ENCODE measurements at regions not wholly inside any gene's neighbourhood (a gene's known extent, or its start where the extent isn't known, plus 50 kb on each side); places are given as distances from the start of the nearest gene placed in this dataset.

DNA sequence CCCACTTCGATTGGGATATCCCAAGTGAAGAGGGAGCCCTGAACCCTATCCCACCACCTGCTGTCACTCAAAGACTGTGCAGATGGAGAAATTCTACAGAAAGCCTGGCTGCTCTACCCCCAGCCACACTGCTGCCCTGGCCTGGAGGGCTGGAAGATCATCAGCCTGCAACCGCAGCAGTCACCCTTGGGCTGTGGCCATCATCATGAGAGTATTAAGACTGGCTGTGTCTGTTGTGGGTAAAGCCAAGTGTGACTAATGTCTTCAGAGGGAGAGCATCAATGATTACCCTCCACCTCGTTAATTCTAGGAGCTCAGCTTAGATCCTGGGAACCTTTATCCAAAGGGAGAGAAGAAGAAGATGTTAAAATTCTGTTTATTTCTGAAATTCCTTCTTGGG is 221.5 kb downstream of the TFCP2L1 start (continued):
- TF ChIP-seq BCL11A (IDR thresholded peaks at IDR 0.05; ENCODE audit: low read depth, low read length) (no peak), CEBPB (IDR thresholded peaks at IDR 0.05; ENCODE audit: borderline replicate concordance in 1 of 2, low read depth in 2 of 2, low read length in 2 of 2) (no peak), ESRRA (IDR thresholded peaks at IDR 0.05; ENCODE audit: low read length) (no peak), RFX5 (IDR thresholded peaks at IDR 0.05; ENCODE audit: low read depth, low read length) (no peak), SMAD1 (IDR thresholded peaks at IDR 0.05; ENCODE audit: low read depth, partially characterized antibody) (no peak), KDM1A (IDR thresholded peaks at IDR 0.05; ENCODE audit: borderline replicate concordance) (no peak), ZBED1 (IDR thresholded peaks at IDR 0.05; ENCODE audit: borderline replicate concordance) (no peak)
- TF ChIP-seq, protein P1, sequence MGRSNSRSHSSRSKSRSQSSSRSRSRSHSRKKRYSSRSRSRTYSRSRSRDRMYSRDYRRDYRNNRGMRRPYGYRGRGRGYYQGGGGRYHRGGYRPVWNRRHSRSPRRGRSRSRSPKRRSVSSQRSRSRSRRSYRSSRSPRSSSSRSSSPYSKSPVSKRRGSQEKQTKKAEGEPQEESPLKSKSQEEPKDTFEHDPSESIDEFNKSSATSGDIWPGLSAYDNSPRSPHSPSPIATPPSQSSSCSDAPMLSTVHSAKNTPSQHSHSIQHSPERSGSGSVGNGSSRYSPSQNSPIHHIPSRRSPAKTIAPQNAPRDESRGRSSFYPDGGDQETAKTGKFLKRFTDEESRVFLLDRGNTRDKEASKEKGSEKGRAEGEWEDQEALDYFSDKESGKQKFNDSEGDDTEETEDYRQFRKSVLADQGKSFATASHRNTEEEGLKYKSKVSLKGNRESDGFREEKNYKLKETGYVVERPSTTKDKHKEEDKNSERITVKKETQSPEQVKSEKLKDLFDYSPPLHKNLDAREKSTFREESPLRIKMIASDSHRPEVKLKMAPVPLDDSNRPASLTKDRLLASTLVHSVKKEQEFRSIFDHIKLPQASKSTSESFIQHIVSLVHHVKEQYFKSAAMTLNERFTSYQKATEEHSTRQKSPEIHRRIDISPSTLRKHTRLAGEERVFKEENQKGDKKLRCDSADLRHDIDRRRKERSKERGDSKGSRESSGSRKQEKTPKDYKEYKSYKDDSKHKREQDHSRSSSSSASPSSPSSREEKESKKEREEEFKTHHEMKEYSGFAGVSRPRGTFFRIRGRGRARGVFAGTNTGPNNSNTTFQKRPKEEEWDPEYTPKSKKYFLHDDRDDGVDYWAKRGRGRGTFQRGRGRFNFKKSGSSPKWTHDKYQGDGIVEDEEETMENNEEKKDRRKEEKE (IDR thresholded peaks at IDR 0.05): no peak
- TF ChIP-seq, protein P2, sequence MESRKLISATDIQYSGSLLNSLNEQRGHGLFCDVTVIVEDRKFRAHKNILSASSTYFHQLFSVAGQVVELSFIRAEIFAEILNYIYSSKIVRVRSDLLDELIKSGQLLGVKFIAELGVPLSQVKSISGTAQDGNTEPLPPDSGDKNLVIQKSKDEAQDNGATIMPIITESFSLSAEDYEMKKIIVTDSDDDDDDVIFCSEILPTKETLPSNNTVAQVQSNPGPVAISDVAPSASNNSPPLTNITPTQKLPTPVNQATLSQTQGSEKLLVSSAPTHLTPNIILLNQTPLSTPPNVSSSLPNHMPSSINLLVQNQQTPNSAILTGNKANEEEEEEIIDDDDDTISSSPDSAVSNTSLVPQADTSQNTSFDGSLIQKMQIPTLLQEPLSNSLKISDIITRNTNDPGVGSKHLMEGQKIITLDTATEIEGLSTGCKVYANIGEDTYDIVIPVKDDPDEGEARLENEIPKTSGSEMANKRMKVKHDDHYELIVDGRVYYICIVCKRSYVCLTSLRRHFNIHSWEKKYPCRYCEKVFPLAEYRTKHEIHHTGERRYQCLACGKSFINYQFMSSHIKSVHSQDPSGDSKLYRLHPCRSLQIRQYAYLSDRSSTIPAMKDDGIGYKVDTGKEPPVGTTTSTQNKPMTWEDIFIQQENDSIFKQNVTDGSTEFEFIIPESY (IDR thresholded peaks at IDR 0.05): no peak
- TF ChIP-seq, protein P3, sequence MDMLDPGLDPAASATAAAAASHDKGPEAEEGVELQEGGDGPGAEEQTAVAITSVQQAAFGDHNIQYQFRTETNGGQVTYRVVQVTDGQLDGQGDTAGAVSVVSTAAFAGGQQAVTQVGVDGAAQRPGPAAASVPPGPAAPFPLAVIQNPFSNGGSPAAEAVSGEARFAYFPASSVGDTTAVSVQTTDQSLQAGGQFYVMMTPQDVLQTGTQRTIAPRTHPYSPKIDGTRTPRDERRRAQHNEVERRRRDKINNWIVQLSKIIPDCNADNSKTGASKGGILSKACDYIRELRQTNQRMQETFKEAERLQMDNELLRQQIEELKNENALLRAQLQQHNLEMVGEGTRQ (IDR thresholded peaks at IDR 0.05; ENCODE audit: borderline replicate concordance, low read depth, low read length): no peak
